ENCODE measurements at regions not wholly inside any gene's neighbourhood (a gene's known extent, or its start where the extent isn't known, plus 50 kb on each side); places are given as distances from the start of the nearest gene placed in this dataset.

GRCh38 chr14:21795456-21795855 lies 121.8 kb upstream of the OR4E1 start:
- TF ChIP-seq, protein P1, sequence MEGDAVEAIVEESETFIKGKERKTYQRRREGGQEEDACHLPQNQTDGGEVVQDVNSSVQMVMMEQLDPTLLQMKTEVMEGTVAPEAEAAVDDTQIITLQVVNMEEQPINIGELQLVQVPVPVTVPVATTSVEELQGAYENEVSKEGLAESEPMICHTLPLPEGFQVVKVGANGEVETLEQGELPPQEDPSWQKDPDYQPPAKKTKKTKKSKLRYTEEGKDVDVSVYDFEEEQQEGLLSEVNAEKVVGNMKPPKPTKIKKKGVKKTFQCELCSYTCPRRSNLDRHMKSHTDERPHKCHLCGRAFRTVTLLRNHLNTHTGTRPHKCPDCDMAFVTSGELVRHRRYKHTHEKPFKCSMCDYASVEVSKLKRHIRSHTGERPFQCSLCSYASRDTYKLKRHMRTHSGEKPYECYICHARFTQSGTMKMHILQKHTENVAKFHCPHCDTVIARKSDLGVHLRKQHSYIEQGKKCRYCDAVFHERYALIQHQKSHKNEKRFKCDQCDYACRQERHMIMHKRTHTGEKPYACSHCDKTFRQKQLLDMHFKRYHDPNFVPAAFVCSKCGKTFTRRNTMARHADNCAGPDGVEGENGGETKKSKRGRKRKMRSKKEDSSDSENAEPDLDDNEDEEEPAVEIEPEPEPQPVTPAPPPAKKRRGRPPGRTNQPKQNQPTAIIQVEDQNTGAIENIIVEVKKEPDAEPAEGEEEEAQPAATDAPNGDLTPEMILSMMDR (IDR thresholded peaks at IDR 0.05; ENCODE audit: low read depth, low read length, poor library complexity, severe bottlenecking) = no peak
- no peak for TF ChIP-seq EZH2phosphoT487 (IDR thresholded peaks at IDR 0.05; ENCODE audit: borderline replicate concordance, low read length)

Data from DOHH2 (cell line).